GM12878 (cell line): ENCODE measurements at regions not wholly inside any gene's neighbourhood (a gene's known extent, or its start where the extent isn't known, plus 50 kb on each side); places are given as distances from the start of the nearest gene placed in this dataset.
A peak's percentile ranks its signal among the peaks of the same experiment; 100 is the strongest.

Experiments
- ATAC-seq: fragments of 200-7000 bp; cut with Tn5 transposase; 3 replicates; pipeline ENCODE4 v1.9.1; 2020; ENCODE audit warnings: mild to moderate bottlenecking, moderate library complexity
- BruUV-seq: library from RNA; stranded (reverse); fragments of 400-500 nt; replicated peaks from 2 replicates; lab custom pipeline; 2021; lab: Mats Ljungman, UMichigan
- CTCF ChIA-PET: fragments of 300-600 bp; sonication (Branson Sonifier 250); formaldehyde crosslinking; extraction: SDS; loops from one replicate; lab custom pipeline; 2021; ENCODE audit warnings: inconsistent platforms; lab: Yijun Ruan, JAX
- POLR2A ChIA-PET: fragments of 350-600 bp; formaldehyde crosslinking; extraction: SDS; loops from one replicate; lab custom pipeline; 2021; ENCODE audit warnings: inconsistent platforms; lab: Charles Lee
- RAD21 ChIA-PET: fragments of 300-600 bp; sonication (Branson Sonifier 250); formaldehyde crosslinking; loops from one replicate; lab custom pipeline; 2023; ENCODE audit warnings: antibody characterized with exemption; ENCODE audit not compliant: unreplicated experiment; lab: Charles Lee
- SMC1A ChIA-PET: fragments of 300-600 bp; sonication (Branson Sonifier 250); formaldehyde crosslinking; loops from one replicate; lab custom pipeline; 2023; ENCODE audit not compliant: unreplicated experiment, uncharacterized antibody; lab: Charles Lee
- DNase-seq: peaks from one replicate; pipeline ENCODE4 v3.0.0-alpha.2; 2011; ENCODE audit warnings: low read depth, low spot score
- FAIRE-seq: peaks from 3 replicates; lab custom pipeline; 2011; peaks lifted over from hg19 to GRCh38; lab: Jason Lieb, UNC
- H2AFZ ChIP-seq: 2 replicates; pipeline ENCODE4 v1.6.0; 2011; ENCODE audit warnings: low read depth, low read length, control low read depth; ENCODE audit not compliant: control insufficient read depth
- H3K27ac ChIP-seq: 2 replicates; pipeline ENCODE4 v1.5.1; 2011; ENCODE audit warnings: control low read depth; ENCODE audit not compliant: control insufficient read depth, insufficient read depth
- H3K27me3 ChIP-seq, 2 experiments: replicated peaks in 1 of 2; 2 replicates each; pipeline versions ENCODE4 v1.6.0 to v1.6.1; 2011; ENCODE audit warnings: low read length in 1 of 2; ENCODE audit not compliant: control insufficient read depth in 2 of 2, insufficient read depth in 2 of 2
- H3K36me3 ChIP-seq, 2 experiments: 2 replicates each; pipeline ENCODE4 v1.5.1; 2011; ENCODE audit warnings: low read length in 1 of 2; ENCODE audit not compliant: control insufficient read depth in 2 of 2, insufficient read depth in 2 of 2
- H3K4me1 ChIP-seq: 2 replicates; pipeline ENCODE4 v1.6.1; 2011; ENCODE audit warnings: mild to moderate bottlenecking, low read length, moderate library complexity, mixed read lengths; ENCODE audit not compliant: control insufficient read depth, insufficient read depth
- H3K4me2 ChIP-seq: 2 replicates; pipeline ENCODE4 v1.6.0; 2011; ENCODE audit warnings: control low read depth; ENCODE audit not compliant: control insufficient read depth, insufficient read depth
- H3K4me3 ChIP-seq: fragments of 200-600 bp; sonication (generic); 2 replicates; pipeline ENCODE4 v1.5.1; 2016
- H3K79me2 ChIP-seq: 2 replicates; pipeline ENCODE4 v1.6.0; 2011; ENCODE audit warnings: low read length; ENCODE audit not compliant: control insufficient read depth, insufficient read depth
- H3K9ac ChIP-seq: 2 replicates; pipeline ENCODE4 v1.8.0; 2011; ENCODE audit warnings: low read length, control low read depth, mixed read lengths; ENCODE audit not compliant: control insufficient read depth, insufficient read depth
- H3K9me3 ChIP-seq: replicated peaks from 3 replicates; pipeline ENCODE4 v1.5.1; 2011; ENCODE audit warnings: mild to moderate bottlenecking, low read length; ENCODE audit not compliant: control insufficient read depth, insufficient read depth
- H4K20me1 ChIP-seq: 2 replicates; pipeline ENCODE4 v1.6.0; 2011; ENCODE audit not compliant: control insufficient read depth, insufficient read depth
- BHLHE40 ChIP-seq, 2 experiments: fragments of 450-650 bp in 1 of 2; IDR thresholded peaks; 2 replicates each; pipeline ENCODE4 v1.6.1; 2011 to 2017; ENCODE audit warnings: low read depth in 2 of 2, borderline replicate concordance in 1 of 2, improper control_type of control experiment in 1 of 2, low read length in 1 of 2, mild to moderate bottlenecking in 1 of 2
- CBFB ChIP-seq: IDR thresholded peaks from 2 replicates; pipeline ENCODE4 v1.6.1; 2016; ENCODE audit warnings: antibody characterized with exemption, low read depth
- CHD4 ChIP-seq: fragments of 200-600 bp; sonication (generic); IDR thresholded peaks from 2 replicates; pipeline ENCODE4 v1.6.1; 2016; ENCODE audit warnings: mild to moderate bottlenecking
- EP300 ChIP-seq, 2 experiments: fragments of 150-350 bp in 1 of 2; IDR thresholded peaks; 2 replicates each; pipeline ENCODE4 v1.6.1; 2011 to 2012; ENCODE audit warnings: low read depth in 2 of 2, low read length in 2 of 2, borderline replicate concordance in 1 of 2, improper control_type of control experiment in 1 of 2, inconsistent platforms in 1 of 2; ENCODE audit not compliant: control insufficient read depth in 1 of 2
- NR2F1 ChIP-seq: fragments of 450-650 bp; conservative IDR thresholded peaks from 2 replicates; pipeline ENCODE4 v1.6.1; 2017; ENCODE audit warnings: mild to moderate bottlenecking
- POLR2AphosphoS2 ChIP-seq: IDR thresholded peaks from 2 replicates; pipeline ENCODE4 v1.6.1; 2011; ENCODE audit warnings: low read depth, mild to moderate bottlenecking, low read length, improper control_type of control experiment, moderate library complexity
- SUPT20H ChIP-seq: IDR thresholded peaks from 2 replicates; pipeline ENCODE4 v1.6.1; 2011; ENCODE audit warnings: low read depth, mild to moderate bottlenecking, low read length, moderate library complexity, borderline replicate concordance; ENCODE audit not compliant: control insufficient read depth
- TCF3 ChIP-seq: IDR thresholded peaks from 2 replicates; pipeline ENCODE4 v1.6.1; 2012; ENCODE audit warnings: low read depth, mild to moderate bottlenecking, low read length, borderline replicate concordance; ENCODE audit not compliant: insufficient read depth
- TCF7 ChIP-seq: IDR thresholded peaks from 2 replicates; pipeline ENCODE4 v1.6.1; 2014; ENCODE audit warnings: antibody characterized with exemption, borderline replicate concordance
- WGBS: methylation state at CpG from one replicate; pipeline ENCODE4 v1.1.6; 2016; ENCODE audit warnings: low lambda C conversion rate; ENCODE audit not compliant: insufficient replicate concordance, insufficient coverage; ENCODE audit errors: missing lambda C conversion rate; 5-methylcytosine and 5-hydroxymethylcytosine counted together
- in situ Hi-C: fragments of 300-500 bp; cut with MboI; formaldehyde crosslinking; loops from 9 replicates; pipeline ENCODE4 v1.14.3; 2018; ENCODE audit warnings: mixed read lengths
- intact Hi-C: fragments of 100-400 bp; cut with micrococcal nuclease; formaldehyde crosslinking; loops from one replicate; pipeline ENCODE4 v1.14.2; 2022; ENCODE audit not compliant: unreplicated experiment
- TF ChIP-seq, protein P1 (sequence below): fragments of 150-350 bp; IDR thresholded peaks from 2 replicates; pipeline ENCODE4 v1.6.1; 2014; ENCODE audit warnings: mild to moderate bottlenecking, low read depth, low read length

DNA sequence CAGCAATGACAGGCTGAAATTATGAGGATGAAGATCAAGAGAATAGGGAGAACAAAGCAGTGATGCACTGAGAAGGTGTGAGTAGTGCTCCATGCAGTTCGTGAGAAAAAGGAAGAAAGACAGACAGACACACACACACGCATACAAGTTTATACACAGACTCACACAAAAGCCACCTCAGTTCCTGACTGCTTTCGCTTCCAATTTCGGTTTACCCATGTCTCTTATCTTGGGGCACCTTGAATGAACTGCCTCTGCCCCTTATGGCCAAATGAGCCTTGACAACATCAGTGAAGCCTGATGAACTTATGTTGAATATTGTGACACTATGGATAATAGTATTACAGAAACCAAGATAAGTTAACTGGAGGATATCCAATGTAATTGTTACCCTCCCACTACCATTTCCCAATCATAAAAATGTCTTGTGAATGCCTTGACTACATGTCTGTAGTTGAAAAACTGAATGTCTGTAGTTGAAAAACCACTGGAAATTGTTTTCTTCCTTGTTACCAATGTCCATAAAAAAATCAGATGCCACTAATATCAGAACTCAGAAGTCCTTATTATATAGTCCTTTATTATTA lies 380.4 kb upstream of the DDHD1 start:
- Histone ChIP-seq H3K9ac (peak overlapping the region; percentile 14; the same call in 1 of the 2 replicates), H2AFZ (peak overlapping the region; percentile 63), H3K9me3 (no peaks in the 10 kb centered on the region), H3K36me3 (no peaks in the 10 kb centered on the region), H4K20me1 (no peaks in the 10 kb centered on the region), H3K27ac (peak overlapping the region; percentile 38; the same call in 1 of the 2 replicates), H3K4me3 (no peak overlapping the region), H3K4me1 (peaks cover 4% of the 10 kb centered on the region)
- FAIRE-seq (no peak), DNase-seq (no peak)
- no TSS peak for BruUV-seq
- RAD21 ChIA-PET: no interaction called here
- SMC1A ChIA-PET: interaction anchor here (0.8 kb wide), 1 partner anchor 15 kb away, joined by 3 read pairs; no protein-coding TSS in a partner anchor
- CTCF ChIA-PET: no interaction called here
- POLR2A ChIA-PET: no interaction called here
- intact Hi-C loops: loop anchor here (10.0 kb wide), 2 partner anchors 401 to 491 kb away; no protein-coding TSS in a partner anchor
- TF ChIP-seq, protein P1, sequence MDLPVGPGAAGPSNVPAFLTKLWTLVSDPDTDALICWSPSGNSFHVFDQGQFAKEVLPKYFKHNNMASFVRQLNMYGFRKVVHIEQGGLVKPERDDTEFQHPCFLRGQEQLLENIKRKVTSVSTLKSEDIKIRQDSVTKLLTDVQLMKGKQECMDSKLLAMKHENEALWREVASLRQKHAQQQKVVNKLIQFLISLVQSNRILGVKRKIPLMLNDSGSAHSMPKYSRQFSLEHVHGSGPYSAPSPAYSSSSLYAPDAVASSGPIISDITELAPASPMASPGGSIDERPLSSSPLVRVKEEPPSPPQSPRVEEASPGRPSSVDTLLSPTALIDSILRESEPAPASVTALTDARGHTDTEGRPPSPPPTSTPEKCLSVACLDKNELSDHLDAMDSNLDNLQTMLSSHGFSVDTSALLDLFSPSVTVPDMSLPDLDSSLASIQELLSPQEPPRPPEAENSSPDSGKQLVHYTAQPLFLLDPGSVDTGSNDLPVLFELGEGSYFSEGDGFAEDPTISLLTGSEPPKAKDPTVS: no peak
- no peak for TF ChIP-seq TCF3
- no peak for TF ChIP-seq BHLHE40 (IDR thresholded peaks at IDR 0.05; ENCODE audit: borderline replicate concordance in 1 of 2, low read depth in 2 of 2, low read length in 1 of 2)
- no peak for TF ChIP-seq EP300 (IDR thresholded peaks at IDR 0.05; ENCODE audit: borderline replicate concordance in 1 of 2, control insufficient read depth in 1 of 2, low read depth in 2 of 2, low read length in 2 of 2)
- TF ChIP-seq TCF7: no peak
- TF ChIP-seq NR2F1: no peak
- no peak for TF ChIP-seq SUPT20H
- TF ChIP-seq POLR2AphosphoS2: no peak
- no peak for TF ChIP-seq CHD4
- TF ChIP-seq CBFB: no peak
- TF ChIP-seq, all 136 proteins: peak for 0
- H3K79me2 ChIP-seq: no peaks in the 10 kb centered on the region
- no peaks in the 10 kb centered on the region for H3K27me3 ChIP-seq
- in situ Hi-C loops: loop anchor here (25.0 kb wide), 1 partner anchor 804 kb away; no protein-coding TSS in a partner anchor
- peak; percentile 72 for ATAC-seq
- H3K4me2 ChIP-seq: peak overlapping the region; percentile 38; the same call in 1 of the 2 replicates
- 3% methylated on average over 4 of the region's 4 CpGs for WGBS
